ENCODE measurements at regions not wholly inside any gene's neighbourhood (a gene's known extent, or its start where the extent isn't known, plus 50 kb on each side); places are given as distances from the start of the nearest gene placed in this dataset.

DNA sequence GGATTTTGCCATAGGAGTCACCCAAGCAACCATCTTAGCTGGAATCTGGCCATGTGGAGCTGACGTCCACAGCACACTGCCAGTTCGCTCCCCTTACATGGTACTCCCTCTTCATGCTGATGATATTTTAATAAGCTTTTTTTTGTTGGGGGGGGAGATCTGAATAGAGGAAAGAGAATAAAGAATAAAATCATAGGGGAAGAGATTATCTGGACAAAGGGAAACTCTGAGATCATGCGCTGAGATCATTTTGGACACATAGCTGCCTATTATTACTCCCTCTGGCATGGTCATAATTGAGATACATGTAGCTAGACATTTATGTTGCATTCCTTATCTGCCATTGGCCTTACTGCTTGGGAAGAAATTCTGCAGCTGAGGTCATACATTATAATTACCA, 282.7 kb downstream of the HTR7 start:
- H3K4me3 Mint-ChIP-seq: no peak overlapping the region
- no peaks in the 10 kb centered on the region for H3K9me3 Mint-ChIP-seq (ENCODE audit: low read depth)
- no peaks in the 10 kb centered on the region for H3K4me1 Mint-ChIP-seq (ENCODE audit: low read depth)
- no peak overlapping the region for H3K27ac Mint-ChIP-seq
- peaks cover 14% of the 10 kb centered on the region for H3K27me3 Mint-ChIP-seq
- no peaks in the 10 kb centered on the region for H3K36me3 Mint-ChIP-seq

DNA sequence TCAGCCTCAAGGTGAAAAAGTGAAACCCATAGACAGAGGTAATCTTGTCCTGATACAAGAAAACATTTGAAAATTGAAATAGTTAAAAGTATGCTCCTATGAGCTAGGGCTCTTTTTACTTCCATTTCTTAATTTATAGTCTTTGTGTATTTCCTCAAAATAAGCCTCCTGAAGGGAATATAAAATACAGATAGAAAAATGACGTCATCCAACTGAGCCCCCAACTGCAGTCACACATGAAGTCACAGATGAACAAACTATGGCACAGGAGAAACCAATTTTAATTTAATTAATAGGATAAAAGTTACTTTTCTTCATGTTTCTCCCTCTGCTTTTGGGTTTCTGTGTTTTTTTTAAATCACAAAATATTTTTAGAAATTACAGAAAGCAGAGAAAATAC, 280.3 kb downstream of the HTR7 start:
- Mint-ChIP-seq H3K27me3 (peaks cover 16% of the 10 kb centered on the region), H3K9me3 (ENCODE audit: low read depth) (no peaks in the 10 kb centered on the region), H3K27ac (no peak overlapping the region), H3K4me1 (ENCODE audit: low read depth) (no peaks in the 10 kb centered on the region), H3K4me3 (no peak overlapping the region), H3K36me3 (no peaks in the 10 kb centered on the region)

DNA sequence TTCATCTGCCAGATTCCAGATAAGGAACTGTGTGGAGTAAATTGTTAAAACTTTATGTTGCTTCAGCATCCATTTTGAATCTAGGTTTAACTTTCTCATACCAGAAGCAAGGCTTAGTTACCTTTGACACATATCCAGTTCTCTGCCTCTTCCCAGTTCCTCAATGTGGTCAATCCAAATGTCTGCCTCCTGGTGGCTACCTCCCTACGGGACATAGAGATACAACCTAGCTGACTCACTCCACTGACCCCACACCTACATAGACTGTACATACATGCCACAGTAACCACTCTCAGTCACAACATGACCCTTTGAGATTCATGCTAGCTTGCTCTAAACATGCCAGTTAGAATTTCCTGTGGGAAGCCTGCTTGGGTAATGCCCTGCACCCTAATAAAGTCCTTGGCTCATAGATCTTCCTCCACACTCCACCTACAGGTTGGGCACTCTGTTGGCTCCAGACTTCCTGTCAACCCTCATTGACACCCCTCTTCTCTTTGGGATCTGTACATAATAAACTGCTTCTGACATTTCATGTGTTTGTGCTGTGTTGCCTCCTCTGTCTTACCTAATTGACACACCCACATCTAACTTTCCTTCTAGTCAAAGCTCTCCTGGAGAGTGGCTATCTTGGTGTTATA, 278.1 kb downstream of the HTR7 start:
- no peak overlapping the region for H3K27ac Mint-ChIP-seq
- H3K9me3 Mint-ChIP-seq (ENCODE audit: low read depth): no peaks in the 10 kb centered on the region

DNA sequence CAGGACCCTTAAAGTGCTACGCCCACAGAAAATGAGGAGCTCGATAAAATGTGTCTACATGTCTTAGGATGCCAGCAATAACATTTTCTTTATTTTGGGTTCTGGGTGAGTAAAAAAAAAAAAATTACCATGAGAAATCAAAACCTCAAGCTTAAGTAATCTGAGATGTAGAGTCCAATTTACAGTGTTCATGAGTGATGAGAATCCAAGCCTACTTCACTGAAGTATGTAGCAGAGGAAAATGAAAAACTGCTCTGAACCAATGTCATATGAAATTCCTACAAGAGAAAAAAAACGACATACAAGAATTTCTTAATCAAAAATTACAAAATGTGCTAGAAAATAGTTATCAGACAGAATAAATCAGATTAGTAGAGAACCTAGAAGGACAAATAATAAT, 274.4 kb downstream of the HTR7 start:
- no peak overlapping the region for H3K4me3 Mint-ChIP-seq
- no peaks in the 10 kb centered on the region for H3K36me3 Mint-ChIP-seq
- H3K9me3 Mint-ChIP-seq (ENCODE audit: low read depth): no peaks in the 10 kb centered on the region
- H3K4me1 Mint-ChIP-seq (ENCODE audit: low read depth): no peaks in the 10 kb centered on the region
- H3K27ac Mint-ChIP-seq: no peak overlapping the region
- peaks cover 13% of the 10 kb centered on the region for H3K27me3 Mint-ChIP-seq

More for the DNA sequence above, 278.1 kb downstream of the HTR7 start:
- H3K4me3 Mint-ChIP-seq: no peak overlapping the region
- H3K27me3 Mint-ChIP-seq: peaks cover 9% of the 10 kb centered on the region
- H3K36me3 Mint-ChIP-seq: no peaks in the 10 kb centered on the region
- no peaks in the 10 kb centered on the region for H3K4me1 Mint-ChIP-seq (ENCODE audit: low read depth)

DNA sequence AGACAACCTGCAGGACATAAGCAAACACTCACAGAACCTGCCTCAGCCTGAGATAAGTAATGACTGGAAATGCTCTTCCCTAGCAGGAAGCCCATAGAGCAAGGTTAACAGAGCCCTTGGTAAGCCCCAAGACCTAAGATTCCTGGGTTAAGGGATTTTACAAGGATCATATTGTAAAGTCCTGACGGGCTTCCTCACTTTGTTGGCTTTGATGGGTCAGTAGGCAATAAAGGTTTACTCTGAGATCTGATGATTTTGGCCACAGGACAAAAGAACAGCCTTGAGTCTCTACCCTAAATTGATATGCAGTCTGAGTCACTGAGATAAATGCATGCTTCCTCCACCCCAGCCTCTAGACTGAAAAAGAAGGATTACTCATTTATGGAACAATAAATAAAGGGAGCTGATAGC, 270.8 kb downstream of the HTR7 start:
- peaks cover 5% of the 10 kb centered on the region for H3K27me3 Mint-ChIP-seq
- no peaks in the 10 kb centered on the region for H3K9me3 Mint-ChIP-seq (ENCODE audit: low read depth)
- no peak overlapping the region for H3K4me3 Mint-ChIP-seq
- H3K4me1 Mint-ChIP-seq (ENCODE audit: low read depth): no peaks in the 10 kb centered on the region
- no peaks in the 10 kb centered on the region for H3K36me3 Mint-ChIP-seq
- no peak overlapping the region for H3K27ac Mint-ChIP-seq

DNA sequence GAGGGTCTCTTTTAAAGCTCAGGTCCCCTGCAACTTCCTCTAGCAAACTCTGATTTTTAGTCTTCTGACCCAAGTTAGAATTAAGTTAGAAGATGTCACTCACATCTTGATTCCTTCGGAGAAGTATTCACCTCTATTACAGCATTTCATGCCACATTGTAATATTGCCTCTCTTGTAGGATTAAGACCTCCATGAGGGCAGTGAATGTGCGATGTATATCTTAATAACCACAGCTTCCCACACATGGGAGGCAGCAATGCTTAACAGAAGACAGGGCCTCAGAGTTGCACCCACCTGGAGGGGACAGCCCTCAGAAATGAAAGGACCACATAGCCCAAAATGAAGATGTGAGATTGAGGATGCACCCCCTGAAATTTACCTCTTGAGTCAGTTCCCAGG, 270.3 kb downstream of the HTR7 start:
- Mint-ChIP-seq H3K4me3 (no peak overlapping the region), H3K27me3 (peaks cover 5% of the 10 kb centered on the region), H3K36me3 (no peaks in the 10 kb centered on the region), H3K27ac (no peak overlapping the region), H3K9me3 (ENCODE audit: low read depth) (no peaks in the 10 kb centered on the region), H3K4me1 (ENCODE audit: low read depth) (no peaks in the 10 kb centered on the region)

DNA sequence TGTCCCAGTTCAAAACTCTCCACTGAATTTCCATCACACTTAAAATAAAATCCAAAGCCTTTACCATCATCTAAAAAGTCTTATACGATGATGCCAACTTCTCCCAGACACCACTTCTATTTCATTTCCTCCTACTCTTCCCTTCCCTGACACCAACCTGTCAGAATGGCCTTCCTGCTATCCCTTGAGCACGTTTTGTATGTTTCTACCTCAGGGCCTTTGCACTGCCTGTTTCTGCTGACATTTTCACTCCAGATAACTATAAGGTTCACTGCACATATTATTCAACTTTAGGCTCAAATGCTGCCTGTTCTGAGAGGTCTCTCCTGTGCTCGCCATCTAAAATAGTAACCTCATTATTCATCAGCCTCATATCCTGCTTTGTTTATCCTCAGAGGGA, 269.6 kb downstream of the HTR7 start:
- Mint-ChIP-seq H3K4me1 (ENCODE audit: low read depth) (no peaks in the 10 kb centered on the region), H3K36me3 (no peaks in the 10 kb centered on the region), H3K27me3 (peaks cover 5% of the 10 kb centered on the region), H3K4me3 (no peak overlapping the region), H3K27ac (no peak overlapping the region), H3K9me3 (ENCODE audit: low read depth) (no peaks in the 10 kb centered on the region)

DNA sequence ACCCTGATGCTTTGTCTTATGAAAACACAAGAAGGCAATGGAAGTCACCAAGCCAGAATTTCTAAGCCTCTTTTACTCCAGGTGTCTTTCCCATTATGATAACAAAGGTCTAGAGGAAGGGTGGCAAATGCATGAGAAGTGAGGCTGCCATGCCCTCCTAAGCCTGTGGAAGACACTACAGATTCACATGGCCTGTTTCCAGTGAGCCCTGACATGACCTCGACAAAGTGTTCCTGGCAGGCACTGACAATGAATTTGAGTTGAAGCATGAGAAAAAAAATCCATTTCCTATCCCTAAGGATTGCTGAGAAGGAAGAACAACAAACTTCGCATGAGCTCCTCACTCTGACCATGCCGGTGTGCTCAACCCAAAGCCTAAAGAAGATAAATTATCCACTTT, 268.0 kb downstream of the HTR7 start:
- no peak overlapping the region for H3K27ac Mint-ChIP-seq

DNA sequence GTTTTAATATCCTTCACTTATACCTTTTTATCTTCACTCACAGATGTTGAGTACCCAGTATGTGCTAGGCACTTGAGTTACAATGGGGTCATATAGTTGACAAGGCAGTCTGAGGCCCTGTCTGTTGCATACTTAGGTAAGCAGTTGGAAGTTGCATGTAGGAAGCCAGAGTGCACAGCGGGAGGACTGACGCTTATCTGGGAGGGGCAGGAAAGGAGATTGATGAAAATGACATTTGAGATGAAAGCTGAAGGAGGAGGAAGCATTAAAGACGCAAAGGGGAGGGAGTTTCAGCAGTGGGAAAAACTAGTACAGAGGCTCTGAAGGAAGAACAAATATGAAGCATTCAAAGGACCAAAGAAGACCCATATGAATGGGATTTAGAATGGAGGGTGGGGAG, 266.2 kb downstream of the HTR7 start:
- no peak overlapping the region for H3K27ac Mint-ChIP-seq
- no peaks in the 10 kb centered on the region for H3K9me3 Mint-ChIP-seq (ENCODE audit: low read depth)
- no peaks in the 10 kb centered on the region for H3K36me3 Mint-ChIP-seq
- no peaks in the 10 kb centered on the region for H3K4me1 Mint-ChIP-seq (ENCODE audit: low read depth)
- H3K4me3 Mint-ChIP-seq: no peak overlapping the region
- H3K27me3 Mint-ChIP-seq: peaks cover 3% of the 10 kb centered on the region

More for the DNA sequence above, 268.0 kb downstream of the HTR7 start:
- no peaks in the 10 kb centered on the region for H3K36me3 Mint-ChIP-seq
- H3K4me3 Mint-ChIP-seq: no peak overlapping the region
- no peaks in the 10 kb centered on the region for H3K9me3 Mint-ChIP-seq (ENCODE audit: low read depth)
- H3K4me1 Mint-ChIP-seq (ENCODE audit: low read depth): no peaks in the 10 kb centered on the region
- H3K27me3 Mint-ChIP-seq: peaks cover 5% of the 10 kb centered on the region

DNA sequence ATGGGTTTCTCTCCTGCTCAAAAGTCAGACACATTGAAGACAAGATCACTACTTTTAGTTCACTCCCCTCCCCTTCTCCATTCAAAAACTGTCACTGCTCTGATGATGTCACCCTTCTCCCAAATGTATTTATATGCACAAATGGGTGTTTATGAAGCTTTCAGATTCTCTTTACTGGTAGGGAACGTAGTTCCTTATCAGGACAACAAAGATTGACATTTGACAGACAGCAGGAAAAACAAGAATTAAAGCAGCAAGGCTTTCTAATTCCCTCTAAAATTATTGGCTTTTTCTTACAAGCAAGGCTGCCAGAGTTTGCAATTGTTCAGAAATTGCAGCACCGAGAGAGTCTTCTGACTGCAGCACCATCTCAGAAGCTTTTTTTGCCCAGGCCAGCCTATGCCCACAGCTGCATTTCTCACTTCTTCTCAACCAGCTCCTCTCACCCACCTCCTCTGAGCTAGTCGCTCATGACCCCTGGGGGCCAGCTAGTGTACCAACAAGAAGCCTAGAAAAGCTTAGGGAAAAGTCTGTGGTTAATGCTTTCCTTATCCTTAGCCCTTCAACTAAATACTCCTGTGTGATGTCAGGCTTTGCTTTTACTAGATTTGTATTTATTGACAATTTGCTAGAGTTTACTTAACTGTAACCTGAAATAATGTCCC, 265.1 kb downstream of the HTR7 start:
- Mint-ChIP-seq H3K4me3 (no peak overlapping the region), H3K4me1 (ENCODE audit: low read depth) (no peaks in the 10 kb centered on the region), H3K27ac (no peak overlapping the region), H3K9me3 (ENCODE audit: low read depth) (no peaks in the 10 kb centered on the region), H3K36me3 (no peaks in the 10 kb centered on the region), H3K27me3 (no peaks in the 10 kb centered on the region)

DNA sequence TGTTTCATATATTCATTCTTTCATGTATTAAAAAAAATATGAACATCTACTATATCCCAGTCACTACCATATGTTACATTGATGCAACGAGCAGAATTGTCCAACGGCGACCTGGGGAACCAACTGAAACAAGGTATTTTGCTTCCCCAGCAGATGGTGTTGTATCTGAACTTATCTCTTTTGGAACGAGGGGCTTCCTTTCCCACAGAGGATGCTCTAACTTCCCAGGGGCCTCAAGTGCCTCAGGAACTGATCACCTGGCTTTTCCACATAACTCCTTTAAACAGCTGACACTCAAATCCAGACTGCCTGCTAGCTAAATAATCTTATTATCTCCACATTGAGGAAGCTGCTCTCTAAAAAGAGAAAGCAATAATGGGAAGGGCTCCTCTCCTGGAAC, 259.3 kb downstream of the HTR7 start:
- peaks cover 2% of the 10 kb centered on the region for H3K27me3 Mint-ChIP-seq
- peaks cover 2% of the 10 kb centered on the region for H3K36me3 Mint-ChIP-seq
- no peak overlapping the region for H3K27ac Mint-ChIP-seq
- no peak overlapping the region for H3K4me3 Mint-ChIP-seq
- H3K9me3 Mint-ChIP-seq (ENCODE audit: low read depth): peaks cover 8% of the 10 kb centered on the region
- no peaks in the 10 kb centered on the region for H3K4me1 Mint-ChIP-seq (ENCODE audit: low read depth)

DNA sequence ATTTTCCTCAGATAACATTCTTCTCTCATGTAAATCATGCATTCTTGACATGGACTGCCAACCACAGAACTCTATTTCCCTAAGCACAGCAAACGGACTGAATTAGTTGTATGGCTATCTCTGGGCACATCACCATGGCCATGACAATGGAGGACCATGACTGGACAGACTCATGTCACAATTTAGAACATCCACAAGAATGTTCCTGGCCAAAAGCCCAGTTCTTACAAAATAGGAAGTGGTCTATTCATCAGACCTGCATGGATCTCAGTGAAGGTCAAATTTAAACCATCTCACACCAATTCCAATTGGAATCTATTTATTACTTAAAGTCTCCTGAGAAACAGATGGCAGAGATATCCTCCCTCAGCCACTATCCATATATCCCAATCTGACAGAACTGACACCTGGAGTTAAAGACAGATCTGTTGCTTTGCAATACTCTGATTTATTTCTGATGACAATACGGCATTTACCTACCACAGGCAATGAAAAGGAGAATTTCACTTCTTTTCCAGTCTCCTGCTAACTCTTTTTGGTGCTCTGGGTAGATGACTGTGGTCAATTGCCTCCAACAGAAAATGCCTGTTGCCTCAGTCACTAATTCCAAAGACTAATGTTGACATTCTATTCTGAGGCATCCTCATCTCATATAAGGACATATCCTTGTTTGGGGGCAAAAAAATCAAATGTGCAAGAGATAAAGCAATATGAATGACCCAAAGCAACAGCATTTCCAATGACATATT, 254.8 kb downstream of the HTR7 start:
- H3K36me3 Mint-ChIP-seq: peaks cover 2% of the 10 kb centered on the region
- H3K27ac Mint-ChIP-seq: no peak overlapping the region
- peaks cover 4% of the 10 kb centered on the region for H3K27me3 Mint-ChIP-seq
- peaks cover 8% of the 10 kb centered on the region for H3K9me3 Mint-ChIP-seq (ENCODE audit: low read depth)
- H3K4me1 Mint-ChIP-seq (ENCODE audit: low read depth): no peaks in the 10 kb centered on the region
- H3K4me3 Mint-ChIP-seq: no peak overlapping the region

DNA sequence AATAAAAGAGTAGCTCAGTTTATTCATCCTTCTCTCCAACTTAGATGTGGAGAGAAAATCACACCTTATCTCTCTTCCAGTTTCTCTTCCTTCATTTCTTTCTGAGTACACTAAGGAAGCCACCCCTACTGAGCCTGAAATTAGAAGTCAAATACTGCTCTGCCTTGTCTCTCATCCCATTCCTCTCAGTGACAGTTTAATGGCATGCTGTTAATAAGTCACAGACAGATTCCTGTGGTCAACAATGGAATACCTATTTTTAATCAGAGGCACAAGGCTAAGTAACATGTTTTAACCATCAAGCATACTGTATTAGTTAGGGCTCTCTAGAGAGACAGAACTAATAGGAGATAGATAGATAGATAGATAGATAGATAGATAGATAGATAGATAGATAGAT, 253.2 kb downstream of the HTR7 start:
- H3K4me1 Mint-ChIP-seq (ENCODE audit: low read depth): no peaks in the 10 kb centered on the region
- no peak overlapping the region for H3K4me3 Mint-ChIP-seq
- peaks cover 2% of the 10 kb centered on the region for H3K36me3 Mint-ChIP-seq
- peaks cover 8% of the 10 kb centered on the region for H3K9me3 Mint-ChIP-seq (ENCODE audit: low read depth)
- peaks cover 4% of the 10 kb centered on the region for H3K27me3 Mint-ChIP-seq
- H3K27ac Mint-ChIP-seq: no peak overlapping the region

DNA sequence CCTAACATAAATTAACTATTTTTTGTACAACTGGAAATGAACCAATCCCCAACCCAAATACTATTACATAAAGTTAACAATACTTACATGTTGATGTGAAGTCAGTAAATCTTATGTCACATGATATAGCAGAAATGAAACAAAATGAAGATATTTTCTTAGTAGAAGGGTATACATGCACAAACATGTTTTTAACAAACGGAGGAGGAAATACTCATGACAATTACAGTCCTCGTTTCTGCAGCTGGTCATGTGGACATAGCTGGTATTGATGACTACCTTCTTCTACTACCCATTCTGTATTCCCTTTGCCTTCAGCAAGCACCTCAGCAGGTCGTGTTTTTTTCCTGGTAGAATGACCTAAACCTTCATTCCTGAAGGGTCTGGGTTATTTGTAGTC, 252.3 kb downstream of the HTR7 start:
- peaks cover 1% of the 10 kb centered on the region for H3K27me3 Mint-ChIP-seq
- no peaks in the 10 kb centered on the region for H3K36me3 Mint-ChIP-seq
- H3K4me3 Mint-ChIP-seq: no peak overlapping the region
- no peak overlapping the region for H3K27ac Mint-ChIP-seq
- peaks cover 3% of the 10 kb centered on the region for H3K9me3 Mint-ChIP-seq (ENCODE audit: low read depth)
- no peaks in the 10 kb centered on the region for H3K4me1 Mint-ChIP-seq (ENCODE audit: low read depth)

DNA sequence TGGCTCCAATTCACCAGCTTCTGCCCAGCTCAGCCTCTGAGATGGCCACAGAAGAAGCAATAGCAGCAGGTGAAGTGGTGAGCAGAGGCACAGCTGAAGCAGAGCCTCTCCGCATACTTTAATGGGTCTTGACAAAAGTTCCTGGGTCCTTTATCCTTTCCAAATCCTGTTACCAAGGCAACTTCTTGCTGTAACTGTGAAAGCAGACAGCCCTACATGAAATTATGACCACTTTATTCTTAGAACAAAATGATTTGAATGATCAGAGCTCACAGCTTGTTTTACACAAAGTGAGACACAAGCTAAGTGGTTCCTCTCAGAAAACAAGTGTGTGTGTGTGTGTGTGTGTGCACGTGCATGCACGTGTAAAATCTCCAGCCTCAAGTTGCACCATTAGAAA, 245.6 kb downstream of the HTR7 start:
- no peak overlapping the region for H3K27ac Mint-ChIP-seq
- H3K36me3 Mint-ChIP-seq: no peaks in the 10 kb centered on the region
- no peaks in the 10 kb centered on the region for H3K4me1 Mint-ChIP-seq (ENCODE audit: low read depth)
- no peaks in the 10 kb centered on the region for H3K27me3 Mint-ChIP-seq
- H3K4me3 Mint-ChIP-seq: no peak overlapping the region
- no peaks in the 10 kb centered on the region for H3K9me3 Mint-ChIP-seq (ENCODE audit: low read depth)

Measured in activated naive CD8-positive, alpha-beta T cell (primary cell).